ENCODE measurements at regions not wholly inside any gene's neighbourhood (a gene's known extent, or its start where the extent isn't known, plus 50 kb on each side); places are given as distances from the start of the nearest gene placed in this dataset.

DNA sequence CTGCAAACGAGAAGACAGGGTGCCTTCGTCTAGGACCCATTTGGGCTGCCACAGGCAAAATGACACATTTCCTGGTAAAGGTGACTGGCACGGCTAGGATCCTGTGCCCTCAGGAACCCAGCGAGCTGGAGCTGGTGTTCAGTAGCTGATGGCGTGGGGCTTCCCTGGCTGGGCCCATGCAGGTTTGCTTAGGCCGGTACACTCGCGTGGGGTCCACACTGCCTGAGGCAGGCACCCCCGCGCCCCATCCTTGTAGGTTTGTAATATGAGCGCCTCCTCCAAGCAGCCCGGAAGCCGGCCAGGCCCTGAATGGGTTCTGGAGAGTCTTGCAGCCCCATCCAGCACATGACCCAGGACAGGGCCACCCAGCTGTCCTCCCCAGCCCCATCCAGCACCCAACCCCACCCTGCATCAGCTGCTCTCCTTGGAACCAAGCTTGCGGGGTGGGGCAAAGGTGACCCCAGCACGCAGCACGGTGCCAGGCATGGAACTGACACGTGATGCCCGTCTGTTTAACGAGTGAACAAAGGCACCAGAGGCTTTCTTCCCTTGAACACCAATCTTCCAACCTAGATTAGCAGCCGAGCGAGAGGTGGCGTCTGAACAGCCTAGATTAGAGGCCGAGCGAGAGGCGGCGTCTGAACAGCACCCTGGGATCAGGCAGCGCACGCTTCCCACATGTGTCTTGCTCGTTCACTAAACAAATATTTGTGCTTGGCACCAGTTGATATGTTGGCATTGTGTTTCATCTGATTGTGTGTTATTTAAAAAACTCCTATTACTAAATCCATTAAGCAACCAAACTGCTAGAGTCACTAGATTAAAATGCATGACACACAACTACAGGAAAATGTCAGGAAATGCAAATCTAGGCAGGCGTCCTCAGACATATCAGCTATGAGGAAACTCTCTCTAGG lies 112.1 kb downstream of the DLL1 start:
- no peak for ATAC-seq
- Mint-ChIP-seq H3K27ac (peak overlapping the region in 1 of 2 donors; percentile 32), H3K27me3 (ENCODE audit: low read depth in 2 of 2) (peaks cover 13 to 27% of the 10 kb centered on the region in 2 donors), H3K36me3 (no peaks in the 10 kb centered on the region), H3K9me3 (peaks cover 5% of the 10 kb centered on the region in 2 donors), H3K4me1 (peaks cover 26 to 37% of the 10 kb centered on the region in 2 donors), H3K4me3 (no peak overlapping the region)
- Histone ChIP-seq H3K36me3 (ENCODE audit: control insufficient read depth, insufficient read depth, low read length) (no peaks in the 10 kb centered on the region), H3K4me3 (ENCODE audit: low read length) (no peak overlapping the region), H3K27ac (ENCODE audit: low read length) (no peak overlapping the region), H3K4me1 (ENCODE audit: control insufficient read depth, insufficient read depth, low read length) (peaks cover 15% of the 10 kb centered on the region), H3K9me3 (ENCODE audit: control insufficient read depth, insufficient read depth, low read length) (no peaks in the 10 kb centered on the region), H3K27me3 (ENCODE audit: control insufficient read depth, insufficient read depth, low read length) (no peaks in the 10 kb centered on the region)
- TF ChIP-seq, protein P1, sequence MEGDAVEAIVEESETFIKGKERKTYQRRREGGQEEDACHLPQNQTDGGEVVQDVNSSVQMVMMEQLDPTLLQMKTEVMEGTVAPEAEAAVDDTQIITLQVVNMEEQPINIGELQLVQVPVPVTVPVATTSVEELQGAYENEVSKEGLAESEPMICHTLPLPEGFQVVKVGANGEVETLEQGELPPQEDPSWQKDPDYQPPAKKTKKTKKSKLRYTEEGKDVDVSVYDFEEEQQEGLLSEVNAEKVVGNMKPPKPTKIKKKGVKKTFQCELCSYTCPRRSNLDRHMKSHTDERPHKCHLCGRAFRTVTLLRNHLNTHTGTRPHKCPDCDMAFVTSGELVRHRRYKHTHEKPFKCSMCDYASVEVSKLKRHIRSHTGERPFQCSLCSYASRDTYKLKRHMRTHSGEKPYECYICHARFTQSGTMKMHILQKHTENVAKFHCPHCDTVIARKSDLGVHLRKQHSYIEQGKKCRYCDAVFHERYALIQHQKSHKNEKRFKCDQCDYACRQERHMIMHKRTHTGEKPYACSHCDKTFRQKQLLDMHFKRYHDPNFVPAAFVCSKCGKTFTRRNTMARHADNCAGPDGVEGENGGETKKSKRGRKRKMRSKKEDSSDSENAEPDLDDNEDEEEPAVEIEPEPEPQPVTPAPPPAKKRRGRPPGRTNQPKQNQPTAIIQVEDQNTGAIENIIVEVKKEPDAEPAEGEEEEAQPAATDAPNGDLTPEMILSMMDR (IDR thresholded peaks at IDR 0.05): no peak
- DNase-seq: peak in 1 of 2 donors; percentile 14
- intact Hi-C loops (cut with micrococcal nuclease): no loop called here
- 94% methylated on average over 30 of the region's 30 CpGs for WGBS (ENCODE audit: insufficient coverage)

DNA sequence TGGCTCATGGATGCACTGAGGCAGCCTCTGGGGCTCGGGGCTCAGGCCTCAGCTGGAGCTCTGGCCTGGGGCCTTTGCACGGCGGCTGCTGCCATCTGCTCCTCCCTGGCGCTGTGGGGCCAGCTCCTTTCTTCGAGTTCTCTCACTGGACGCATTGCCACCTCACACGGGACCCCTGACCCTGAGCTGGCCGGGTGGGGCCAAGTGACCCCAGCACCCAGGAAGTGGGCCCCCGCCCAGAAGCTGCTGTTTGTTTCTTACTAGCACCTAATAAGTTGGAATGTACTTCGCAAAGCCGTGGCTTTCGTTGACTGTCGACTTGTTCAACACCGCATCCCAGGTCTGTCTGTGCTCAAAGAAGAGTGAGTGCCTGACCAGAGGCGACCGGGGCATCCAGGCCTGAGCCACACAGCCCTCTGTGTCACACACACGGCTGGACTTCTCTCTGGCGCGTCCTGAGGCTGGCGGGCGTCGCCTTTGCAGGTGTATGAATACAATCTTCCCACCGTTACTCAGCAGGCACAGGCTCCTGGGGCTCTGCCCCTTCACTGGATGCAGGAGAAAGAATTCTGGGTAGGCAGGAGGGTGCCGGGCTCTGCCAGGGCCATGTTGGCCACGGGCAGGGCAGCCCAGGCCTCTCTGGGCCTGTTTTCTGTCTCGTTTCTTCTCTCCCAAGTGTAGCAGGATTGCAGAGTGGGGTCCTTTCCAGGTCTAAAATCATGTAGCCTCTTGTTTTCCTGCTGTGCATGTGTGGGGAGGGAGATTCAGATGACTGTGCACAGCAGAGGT lies 112.9 kb downstream of the DLL1 start:
- no peak overlapping the region for H3K4me3 Mint-ChIP-seq
- no peaks in the 10 kb centered on the region for H3K36me3 ChIP-seq (ENCODE audit: control insufficient read depth, insufficient read depth, low read length)
- H3K27ac Mint-ChIP-seq: peak overlapping the region; percentile 32 to 92

DNA sequence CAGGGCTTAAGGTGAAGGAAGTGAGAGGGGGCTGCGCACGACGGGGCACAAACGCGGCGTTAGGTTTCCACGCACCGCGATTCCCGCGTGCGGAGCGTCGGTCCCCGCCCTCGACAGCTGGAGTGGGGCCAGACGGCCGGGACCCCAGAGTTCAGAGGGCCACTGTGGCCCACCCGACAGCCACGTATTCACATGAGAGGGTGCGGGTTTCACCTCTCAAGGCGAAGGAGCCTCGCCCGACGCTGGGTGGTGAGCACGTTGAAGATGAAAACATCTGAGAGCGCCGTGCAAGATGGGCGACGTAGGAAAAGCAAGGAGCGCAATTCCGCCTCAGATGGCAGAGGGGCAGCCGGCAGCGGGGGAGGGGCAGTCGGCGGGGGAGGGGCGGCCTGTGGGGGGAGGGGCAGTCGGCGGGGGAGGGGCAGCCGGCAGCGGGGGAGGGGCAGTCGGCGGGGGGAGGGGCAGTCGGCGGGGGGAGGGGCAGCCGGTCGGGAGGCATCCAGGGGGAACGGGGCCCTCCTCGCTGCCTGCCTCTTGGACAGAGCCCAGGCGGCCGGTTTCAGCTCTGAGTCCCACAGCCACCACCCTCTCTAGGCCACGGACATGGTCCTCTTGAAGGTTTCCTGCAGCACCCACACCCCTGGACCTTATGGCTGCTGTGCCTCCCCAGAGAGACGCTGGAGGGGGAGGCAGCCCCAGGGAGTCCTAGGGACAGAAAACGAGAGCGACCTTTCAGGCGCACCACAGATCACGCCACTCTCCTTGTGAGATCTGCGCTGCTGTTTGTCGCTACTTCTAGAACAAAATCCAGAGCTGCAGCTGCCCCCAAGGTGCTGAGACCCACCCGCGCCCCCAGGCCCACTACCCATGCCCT lies 113.7 kb downstream of the DLL1 start:
- Histone ChIP-seq H3K36me3 (ENCODE audit: control insufficient read depth, insufficient read depth, low read length) (no peaks in the 10 kb centered on the region), H3K4me3 (ENCODE audit: low read length) (no peak overlapping the region), H3K9me3 (ENCODE audit: control insufficient read depth, insufficient read depth, low read length) (no peaks in the 10 kb centered on the region), H3K4me1 (ENCODE audit: control insufficient read depth, insufficient read depth, low read length) (peaks cover 8% of the 10 kb centered on the region), H3K27me3 (ENCODE audit: control insufficient read depth, insufficient read depth, low read length) (no peaks in the 10 kb centered on the region), H3K27ac (ENCODE audit: low read length) (no peak overlapping the region)
- peak; percentile 21 to 27 for DNase-seq
- peak; percentile 58 to 79 (median 76) for ATAC-seq
- Mint-ChIP-seq H3K9me3 (no peaks in the 10 kb centered on the region), H3K27me3 (ENCODE audit: low read depth in 2 of 2) (peaks cover 25 to 30% of the 10 kb centered on the region in 2 donors), H3K4me3 (peak overlapping the region; percentile 80), H3K4me1 (peaks cover 10 to 24% of the 10 kb centered on the region in 2 donors), H3K36me3 (no peaks in the 10 kb centered on the region), H3K27ac (peak overlapping the region; percentile 83 to 92)
- intact Hi-C loops (cut with micrococcal nuclease): no loop called here
- TF ChIP-seq, protein P1 (IDR thresholded peaks at IDR 0.05): no peak
- 94% methylated on average over 42 of the region's 61 CpGs for WGBS (ENCODE audit: insufficient coverage)

More for the DNA sequence above, 112.9 kb downstream of the DLL1 start:
- Mint-ChIP-seq H3K9me3 (no peaks in the 10 kb centered on the region), H3K4me1 (peaks cover 18 to 28% of the 10 kb centered on the region in 2 donors), H3K27me3 (ENCODE audit: low read depth in 2 of 2) (peaks cover 22 to 30% of the 10 kb centered on the region in 2 donors), H3K36me3 (no peaks in the 10 kb centered on the region)
- peaks cover 15% of the 10 kb centered on the region for H3K4me1 ChIP-seq (ENCODE audit: control insufficient read depth, insufficient read depth, low read length)
- peak in 1 of 2 donors; percentile 31 for DNase-seq
- intact Hi-C loops (cut with micrococcal nuclease): no loop called here
- no peak overlapping the region for H3K4me3 ChIP-seq (ENCODE audit: low read length)
- 95% methylated on average over 26 of the region's 26 CpGs for WGBS (ENCODE audit: insufficient coverage)
- peak; percentile 22 to 43 (median 42) for ATAC-seq
- TF ChIP-seq, protein P1 (IDR thresholded peaks at IDR 0.05): no peak
- no peaks in the 10 kb centered on the region for H3K9me3 ChIP-seq (ENCODE audit: control insufficient read depth, insufficient read depth, low read length)
- H3K27me3 ChIP-seq (ENCODE audit: control insufficient read depth, insufficient read depth, low read length): no peaks in the 10 kb centered on the region
- H3K27ac ChIP-seq (ENCODE audit: low read length): no peak overlapping the region

Data from natural killer cell (primary cell).